Neural cell (in vitro differentiated cells): ENCODE measurements at regions not wholly inside any gene's neighbourhood (a gene's known extent, or its start where the extent isn't known, plus 50 kb on each side); places are given as distances from the start of the nearest gene placed in this dataset.

Source experiments
- H2AFZ ChIP-seq: fragments of 200-600, 300-800 bp; sonication (generic), shearing (Covaris generic); 2 replicates; pipeline ENCODE4 v1.6.0; 2014; ENCODE audit warnings: low read depth, mild to moderate bottlenecking, antibody characterized with exemption, low read length, moderate library complexity
- H3F3A ChIP-seq: fragments of 200-600 bp; shearing (Covaris generic); 2 replicates; pipeline ENCODE4 v1.6.1; 2016; ENCODE audit warnings: mild to moderate bottlenecking, moderate library complexity, mixed read lengths, antibody characterized with exemption, low read length; ENCODE audit not compliant: insufficient read depth, poor library complexity, severe bottlenecking
- H3K27ac ChIP-seq: fragments of 200-600, 300-800 bp; sonication (generic), shearing (Covaris generic); 2 replicates; pipeline ENCODE4 v1.5.1; 2014; ENCODE audit warnings: mild to moderate bottlenecking, low read length, moderate library complexity
- H3K27me3 ChIP-seq: fragments of 300-800, 200-600 bp; sonication (generic), shearing (Covaris generic); 2 replicates; pipeline ENCODE4 v1.6.0; 2014; ENCODE audit warnings: mild to moderate bottlenecking, low read depth, low read length, moderate library complexity; ENCODE audit not compliant: insufficient read depth
- H3K36me3 ChIP-seq: fragments of 300-800, 200-600 bp; sonication (generic), shearing (Covaris generic); 2 replicates; pipeline ENCODE4 v1.5.1; 2014; ENCODE audit warnings: mild to moderate bottlenecking, antibody characterized with exemption, low read length, moderate library complexity; ENCODE audit not compliant: insufficient read depth
- H3K4me2 ChIP-seq: fragments of 300-800, 200-600 bp; sonication (generic), shearing (Covaris generic); 2 replicates; pipeline ENCODE4 v1.6.0; 2014; ENCODE audit warnings: mild to moderate bottlenecking, low read length
- H3K4me3 ChIP-seq: fragments of 300-800, 200-600 bp; sonication (generic), shearing (Covaris generic); 2 replicates; pipeline ENCODE4 v1.5.1; 2014; ENCODE audit warnings: mild to moderate bottlenecking, low read length, moderate library complexity
- H3K79me2 ChIP-seq: fragments of 200-600 bp; shearing (Covaris generic); replicated peaks from 2 replicates; pipeline ENCODE4 v1.6.0; 2014; ENCODE audit warnings: mild to moderate bottlenecking, low read length, moderate library complexity; ENCODE audit not compliant: insufficient read depth
- H3K9ac ChIP-seq: fragments of 300-800, 200-600 bp; sonication (generic), shearing (Covaris generic); 2 replicates; pipeline ENCODE4 v1.6.1; 2016; ENCODE audit warnings: mild to moderate bottlenecking, low read length, mixed read lengths
- H3K9me2 ChIP-seq: fragments of 200-600 bp; shearing (Covaris generic); 2 replicates; pipeline ENCODE4 v1.6.1; 2016; ENCODE audit warnings: mild to moderate bottlenecking, low read length, mixed read lengths; ENCODE audit not compliant: insufficient read depth
- H3K9me3 ChIP-seq: fragments of 200-600, 300-800 bp; sonication (generic), shearing (Covaris generic); 2 replicates; pipeline ENCODE4 v1.6.1; 2016; ENCODE audit warnings: mild to moderate bottlenecking, mixed run types, low read length, moderate library complexity, mixed read lengths
- H4K20me1 ChIP-seq: fragments of 200-600 bp; shearing (Covaris generic); 2 replicates; pipeline ENCODE4 v1.6.1; 2016; ENCODE audit warnings: mild to moderate bottlenecking, mixed run types; ENCODE audit not compliant: insufficient read depth
- EP300 ChIP-seq: fragments of 450-650 bp; conservative IDR thresholded peaks from 2 replicates; pipeline ENCODE4 v1.6.1; 2014; ENCODE audit warnings: antibody characterized with exemption, mild to moderate bottlenecking, moderate library complexity; ENCODE audit not compliant: poor library complexity, severe bottlenecking
- EZH2 ChIP-seq: fragments of 200-600, 300-800 bp; shearing (Covaris generic), sonication (generic); IDR thresholded peaks from 2 replicates; pipeline ENCODE4 v1.6.1; 2014; ENCODE audit warnings: antibody characterized with exemption, low read length, borderline replicate concordance, mild to moderate bottlenecking; ENCODE audit not compliant: insufficient read depth, poor library complexity, severe bottlenecking
- MXI1 ChIP-seq: fragments of 450-650 bp; conservative IDR thresholded peaks from 2 replicates; pipeline ENCODE4 v1.6.1; 2014; ENCODE audit warnings: antibody characterized with exemption, mild to moderate bottlenecking; ENCODE audit not compliant: poor library complexity, severe bottlenecking
- POLR2AphosphoS5 ChIP-seq: IDR thresholded peaks from 2 replicates; pipeline ENCODE4 v1.6.1; 2012
- RAD21 ChIP-seq: fragments of 450-650 bp; conservative IDR thresholded peaks from 2 replicates; pipeline ENCODE4 v1.6.1; 2014; ENCODE audit warnings: antibody characterized with exemption, mild to moderate bottlenecking, moderate library complexity
- REST ChIP-seq: IDR thresholded peaks from 2 replicates; pipeline ENCODE4 v1.6.1; 2012; ENCODE audit warnings: borderline replicate concordance
- SMC3 ChIP-seq: fragments of 450-650 bp; conservative IDR thresholded peaks from 2 replicates; pipeline ENCODE4 v1.6.1; 2014; ENCODE audit warnings: antibody characterized with exemption, mild to moderate bottlenecking, moderate library complexity; ENCODE audit not compliant: poor library complexity
- TAF1 ChIP-seq: IDR thresholded peaks from 2 replicates; pipeline ENCODE4 v1.6.1; 2012; ENCODE audit warnings: low read depth
- TF ChIP-seq, protein P1 (sequence below): fragments of 450-650 bp; IDR thresholded peaks from 2 replicates; pipeline ENCODE4 v1.5.1; 2014; ENCODE audit warnings: antibody characterized with exemption, mild to moderate bottlenecking, moderate library complexity; ENCODE audit not compliant: poor library complexity, severe bottlenecking

DNA sequence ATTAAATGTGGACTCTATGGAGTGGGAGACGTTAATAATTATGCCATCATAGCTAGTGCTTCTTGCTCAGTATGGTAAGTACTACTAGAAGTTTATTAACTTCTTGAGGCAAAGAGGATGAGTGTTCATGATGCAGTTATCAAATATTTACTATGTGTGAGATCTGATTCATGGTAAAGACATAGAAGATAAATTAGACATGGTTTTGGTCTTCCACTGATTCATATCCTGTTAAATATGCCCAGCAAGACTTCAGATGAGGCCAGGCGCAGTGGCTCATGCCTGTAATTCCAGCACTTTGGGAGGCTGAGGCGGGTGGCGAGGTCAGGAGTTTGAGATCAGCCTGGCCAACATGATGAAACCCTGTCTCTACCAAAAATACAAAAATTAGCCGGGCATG, 547.1 kb upstream of the ANKRD30A start:
- Histone ChIP-seq H2AFZ (no peak overlapping the region), H3F3A (no peaks in the 10 kb centered on the region), H3K27me3 (no peaks in the 10 kb centered on the region), H3K9me2 (no peaks in the 10 kb centered on the region), H4K20me1 (no peaks in the 10 kb centered on the region), H3K4me2 (no peak overlapping the region), H3K9ac (no peak overlapping the region), H3K9me3 (no peaks in the 10 kb centered on the region), H3K27ac (no peak overlapping the region), H3K4me3 (no peak overlapping the region), H3K79me2 (no peaks in the 10 kb centered on the region), H3K36me3 (no peaks in the 10 kb centered on the region)
- no peak for TF ChIP-seq TAF1
- no peak for TF ChIP-seq SMC3
- no peak for TF ChIP-seq REST
- no peak for TF ChIP-seq EZH2
- no peak for TF ChIP-seq RAD21
- TF ChIP-seq MXI1 = no peak
- TF ChIP-seq, protein P1, sequence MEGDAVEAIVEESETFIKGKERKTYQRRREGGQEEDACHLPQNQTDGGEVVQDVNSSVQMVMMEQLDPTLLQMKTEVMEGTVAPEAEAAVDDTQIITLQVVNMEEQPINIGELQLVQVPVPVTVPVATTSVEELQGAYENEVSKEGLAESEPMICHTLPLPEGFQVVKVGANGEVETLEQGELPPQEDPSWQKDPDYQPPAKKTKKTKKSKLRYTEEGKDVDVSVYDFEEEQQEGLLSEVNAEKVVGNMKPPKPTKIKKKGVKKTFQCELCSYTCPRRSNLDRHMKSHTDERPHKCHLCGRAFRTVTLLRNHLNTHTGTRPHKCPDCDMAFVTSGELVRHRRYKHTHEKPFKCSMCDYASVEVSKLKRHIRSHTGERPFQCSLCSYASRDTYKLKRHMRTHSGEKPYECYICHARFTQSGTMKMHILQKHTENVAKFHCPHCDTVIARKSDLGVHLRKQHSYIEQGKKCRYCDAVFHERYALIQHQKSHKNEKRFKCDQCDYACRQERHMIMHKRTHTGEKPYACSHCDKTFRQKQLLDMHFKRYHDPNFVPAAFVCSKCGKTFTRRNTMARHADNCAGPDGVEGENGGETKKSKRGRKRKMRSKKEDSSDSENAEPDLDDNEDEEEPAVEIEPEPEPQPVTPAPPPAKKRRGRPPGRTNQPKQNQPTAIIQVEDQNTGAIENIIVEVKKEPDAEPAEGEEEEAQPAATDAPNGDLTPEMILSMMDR = no peak
- no peak for TF ChIP-seq POLR2AphosphoS5
- TF ChIP-seq EP300 = no peak

DNA sequence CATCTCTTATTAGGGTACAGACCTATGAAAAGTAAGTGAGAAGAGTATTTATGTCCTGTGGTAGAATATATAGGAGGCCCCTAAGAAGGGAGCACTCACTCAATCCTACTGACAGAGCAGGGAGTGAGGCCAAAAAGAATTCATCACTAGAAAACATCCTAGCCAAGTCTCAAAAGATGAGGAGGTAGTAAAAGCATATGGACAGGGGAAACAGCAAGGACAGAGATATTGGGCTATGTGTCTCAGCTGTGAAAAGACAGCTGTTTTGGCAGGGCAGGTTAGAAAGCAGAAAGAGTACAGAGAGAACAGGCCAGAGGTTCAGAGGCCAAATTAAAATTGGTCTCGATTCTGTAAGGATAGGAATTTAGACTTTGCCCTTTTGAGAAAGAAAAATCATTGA, 548.3 kb upstream of the ANKRD30A start:
- Histone ChIP-seq H2AFZ (no peak overlapping the region), H3F3A (no peaks in the 10 kb centered on the region), H3K4me2 (no peak overlapping the region), H3K27ac (no peak overlapping the region), H3K79me2 (no peaks in the 10 kb centered on the region), H3K9me3 (no peaks in the 10 kb centered on the region), H3K36me3 (no peaks in the 10 kb centered on the region), H3K9ac (no peak overlapping the region), H3K27me3 (no peaks in the 10 kb centered on the region), H3K9me2 (no peaks in the 10 kb centered on the region), H3K4me3 (no peak overlapping the region), H4K20me1 (no peaks in the 10 kb centered on the region)
- TF ChIP-seq, protein P1 = no peak
- no peak for TF ChIP-seq EP300
- TF ChIP-seq TAF1 = no peak
- TF ChIP-seq RAD21 = no peak
- no peak for TF ChIP-seq REST
- no peak for TF ChIP-seq POLR2AphosphoS5
